Peyer's patch (tissue), 4 donors: ENCODE measurements at regions not wholly inside any gene's neighbourhood (a gene's known extent, or its start where the extent isn't known, plus 50 kb on each side); places are given as distances from the start of the nearest gene placed in this dataset.

ENCODE experiments used
- POLR2A ChIP-seq, 2 donors: fragments of 450-650 bp; IDR thresholded peaks; one replicate each; pipeline ENCODE4 v1.5.1; 2017; ENCODE audit warnings: antibody characterized with exemption in 2 of 2, mild to moderate bottlenecking in 2 of 2, moderate library complexity in 2 of 2
- TF ChIP-seq, protein P1 (sequence below), 6 experiments: fragments of 450-650 bp in 4 of 6; fragments of 200-600 bp in 2 of 6; sonication (generic) in 1 of 6; IDR thresholded peaks; one replicate each; pipeline ENCODE4 v1.5.1; 2017 to 2019; ENCODE audit warnings: antibody characterized with exemption in 6 of 6, mild to moderate bottlenecking in 3 of 6, moderate library complexity in 1 of 6

DNA sequence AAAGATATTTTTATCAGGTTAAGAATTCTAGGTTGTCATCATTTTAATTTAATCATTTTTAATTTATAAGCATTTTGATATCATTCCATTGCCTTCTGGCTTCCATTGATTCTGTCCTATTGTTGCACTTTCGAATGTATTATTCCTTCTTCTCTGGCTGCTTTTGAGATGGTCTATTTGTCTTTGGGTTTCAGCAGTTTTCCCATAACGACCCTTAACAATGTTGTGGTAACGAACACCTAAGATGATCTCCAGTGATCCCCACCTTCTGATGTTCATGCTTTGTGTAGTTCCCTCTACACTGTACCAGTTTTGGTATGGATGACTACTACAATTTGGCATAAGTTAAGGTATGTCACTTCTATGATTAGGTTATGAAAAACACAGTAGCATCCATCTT, 59.9 kb downstream of the MINAR1 start:
- TF ChIP-seq, protein P1, sequence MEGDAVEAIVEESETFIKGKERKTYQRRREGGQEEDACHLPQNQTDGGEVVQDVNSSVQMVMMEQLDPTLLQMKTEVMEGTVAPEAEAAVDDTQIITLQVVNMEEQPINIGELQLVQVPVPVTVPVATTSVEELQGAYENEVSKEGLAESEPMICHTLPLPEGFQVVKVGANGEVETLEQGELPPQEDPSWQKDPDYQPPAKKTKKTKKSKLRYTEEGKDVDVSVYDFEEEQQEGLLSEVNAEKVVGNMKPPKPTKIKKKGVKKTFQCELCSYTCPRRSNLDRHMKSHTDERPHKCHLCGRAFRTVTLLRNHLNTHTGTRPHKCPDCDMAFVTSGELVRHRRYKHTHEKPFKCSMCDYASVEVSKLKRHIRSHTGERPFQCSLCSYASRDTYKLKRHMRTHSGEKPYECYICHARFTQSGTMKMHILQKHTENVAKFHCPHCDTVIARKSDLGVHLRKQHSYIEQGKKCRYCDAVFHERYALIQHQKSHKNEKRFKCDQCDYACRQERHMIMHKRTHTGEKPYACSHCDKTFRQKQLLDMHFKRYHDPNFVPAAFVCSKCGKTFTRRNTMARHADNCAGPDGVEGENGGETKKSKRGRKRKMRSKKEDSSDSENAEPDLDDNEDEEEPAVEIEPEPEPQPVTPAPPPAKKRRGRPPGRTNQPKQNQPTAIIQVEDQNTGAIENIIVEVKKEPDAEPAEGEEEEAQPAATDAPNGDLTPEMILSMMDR (IDR thresholded peaks at IDR 0.05), result no peak
- no peak for TF ChIP-seq POLR2A (IDR thresholded peaks at IDR 0.05)
